NCI-H1092 (cell line): ENCODE measurements at regions not wholly inside any gene's neighbourhood (a gene's known extent, or its start where the extent isn't known, plus 50 kb on each side); places are given as distances from the start of the nearest gene placed in this dataset.
"Not testable (repeated sequence)": the region's sequence is repeated elsewhere in the genome, so short reads cannot be mapped to it uniquely, and the experiment has no call there.

ENCODE experiments used
- DNase-seq: peaks from one replicate; lab custom pipeline; 2025; lab: John Stamatoyannopoulos, UW

GRCh38 chr4:146124023-146124680 is 51.4 kb upstream of the LSM6 start:
- no peak for DNase-seq

- no peak for DNase-seq
Measured at GRCh38 chr4:146123231-146123630, 52.3 kb upstream of the LSM6 start.

GRCh38 chr4:146122398-146122797 is 53.1 kb upstream of the LSM6 start:
- DNase-seq, result no peak

GRCh38 chr4:146121757-146122156 is 53.8 kb upstream of the LSM6 start:
- DNase-seq, result no peak

GRCh38 chr4:146119845-146120404 is 55.6 kb upstream of the LSM6 start:
- DNase-seq, result no peak

- DNase-seq, result no peak
Measured at GRCh38 chr4:146114066-146114465, 61.5 kb upstream of the LSM6 start.

GRCh38 chr4:146113171-146113570 is 62.3 kb upstream of the LSM6 start:
- DNase-seq, result no peak

- DNase-seq, result no peak
Measured at GRCh38 chr4:146112389-146112788, 63.1 kb upstream of the LSM6 start.

GRCh38 chr4:146110871-146111485 is 64.5 kb upstream of the LSM6 start:
- DNase-seq, result no peak

GRCh38 chr4:146108756-146109155 is 66.8 kb upstream of the LSM6 start:
- DNase-seq, result no peak

- no peak for DNase-seq
Measured at GRCh38 chr4:146107587-146108240, 67.8 kb upstream of the LSM6 start.

- DNase-seq, result no peak
Measured at GRCh38 chr4:146105464-146105863, 70.1 kb upstream of the LSM6 start.

- no peak for DNase-seq
Measured at GRCh38 chr4:146104541-146104940, 71.0 kb upstream of the LSM6 start.

GRCh38 chr4:146104052-146104451 is 71.5 kb upstream of the LSM6 start:
- not testable (repeated sequence) for DNase-seq

- DNase-seq, result no peak
Measured at GRCh38 chr4:146099585-146099984, 75.9 kb upstream of the LSM6 start.

- DNase-seq, result no peak
Measured at GRCh38 chr4:146098978-146099377, 76.5 kb upstream of the LSM6 start.

GRCh38 chr4:146098397-146098796 is 77.1 kb upstream of the LSM6 start:
- DNase-seq, result no peak

- no peak for DNase-seq
Measured at GRCh38 chr4:146096371-146096770, 79.1 kb upstream of the LSM6 start.

GRCh38 chr4:146095860-146096259 is 79.7 kb upstream of the LSM6 start:
- DNase-seq, result no peak

- DNase-seq, result peak; percentile 44
Measured at GRCh38 chr4:146095091-146095690, 80.3 kb upstream of the LSM6 start.

GRCh38 chr4:146088690-146089089 is 86.8 kb upstream of the LSM6 start:
- no peak for DNase-seq

GRCh38 chr4:146087856-146088255 is 87.7 kb upstream of the LSM6 start:
- no peak for DNase-seq

- DNase-seq, result no peak
Measured at GRCh38 chr4:146076081-146076480, 99.4 kb upstream of the LSM6 start.
